ENCODE measurements at regions not wholly inside any gene's neighbourhood (a gene's known extent, or its start where the extent isn't known, plus 50 kb on each side); places are given as distances from the start of the nearest gene placed in this dataset.

- no peak for TF ChIP-seq RXRA (IDR thresholded peaks at IDR 0.05)
- no peak for TF ChIP-seq YY1 (IDR thresholded peaks at IDR 0.05)
- TF ChIP-seq CTCF (IDR thresholded peaks at IDR 0.05; ENCODE audit: low read depth, low read length, missing input control) = no peak
- TF ChIP-seq MAX (IDR thresholded peaks at IDR 0.05) = no peak
Observed at GRCh38 chr12:89988188-89988915, 279.7 kb upstream of the ATP2B1 start.
